ENCODE measurements at regions not wholly inside any gene's neighbourhood (a gene's known extent, or its start where the extent isn't known, plus 50 kb on each side); places are given as distances from the start of the nearest gene placed in this dataset.

- Histone ChIP-seq H3K36me3 (replicated peaks in 1 of 2; ENCODE audit: control insufficient read depth in 1 of 2, insufficient read depth in 2 of 2, low read length in 2 of 2) (no peaks in the 10 kb centered on the region), H4K20me1 (ENCODE audit: insufficient read depth, low read length) (no peaks in the 10 kb centered on the region), H3K9ac (ENCODE audit: insufficient read depth, low read length, poor library complexity, severe bottlenecking) (no peak overlapping the region), H2AFZ (ENCODE audit: insufficient read depth, low read depth, low read length, poor library complexity, severe bottlenecking) (no peak overlapping the region), H3K79me2 (ENCODE audit: insufficient read depth, low read length) (no peaks in the 10 kb centered on the region), H3K4me2 (replicated peaks; ENCODE audit: extremely low read depth, low read length, poor library complexity, severe bottlenecking) (no peak overlapping the region), H3K4me3 (replicated peaks in 1 of 3; ENCODE audit: low read depth in 2 of 3, low read length in 3 of 3) (no peak overlapping the region), H3K4me1 (ENCODE audit: control insufficient read depth in 1 of 2, insufficient read depth in 2 of 2, low read length in 2 of 2) (no peaks in the 10 kb centered on the region), H3K9me3 (replicated peaks in 1 of 2; ENCODE audit: control insufficient read depth in 1 of 2, insufficient read depth in 1 of 2, low read length in 2 of 2) (peaks cover 16 to 23% of the 10 kb centered on the region in 2 donors), H3K27ac (ENCODE audit: low read depth in 1 of 2, low read length in 2 of 2) (no peak overlapping the region), H3K27me3 (ENCODE audit: control insufficient read depth in 2 of 2, insufficient read depth in 2 of 2, low read length in 2 of 2) (no peaks in the 10 kb centered on the region)
- H3K36me3 Mint-ChIP-seq = peaks cover 2 to 17% of the 10 kb centered on the region in 2 donors
- no peak overlapping the region for H3K4me3 Mint-ChIP-seq
- no peak for TF ChIP-seq CTCF (IDR thresholded peaks at IDR 0.05)
- intact Hi-C loops (cut with micrococcal nuclease) = no loop called here
- no CpG with 5 or more reads among the region's 2 CpGs for WGBS (ENCODE audit: insufficient coverage)
- DNase-seq = no peak
- H3K9me3 Mint-ChIP-seq = peaks cover 14 to 24% (median 20%) of the 10 kb centered on the region in 7 donors
- peak overlapping the region in 1 of 7 donors; percentile 35 for H3K27ac Mint-ChIP-seq
- no peaks in the 10 kb centered on the region for H3K4me1 Mint-ChIP-seq
- peaks cover 0 to 4% (median 0%) of the 10 kb centered on the region in 3 donors for H3K27me3 Mint-ChIP-seq (ENCODE audit: low read depth in 3 of 3)
These were observed 286.7 kb upstream of the PROK2 start for GRCh38 chr3:72071624-72072023.

- no peak for DNase-seq
- H3K4me3 ChIP-seq (replicated peaks in 1 of 3; ENCODE audit: low read depth in 2 of 3, low read length in 3 of 3) = no peak overlapping the region
- Mint-ChIP-seq H3K4me1 (no peaks in the 10 kb centered on the region), H3K27me3 (ENCODE audit: low read depth in 3 of 3) (peaks cover 0 to 5% (median 3%) of the 10 kb centered on the region in 3 donors), H3K27ac (no peak overlapping the region), H3K36me3 (peaks cover 0 to 8% of the 10 kb centered on the region in 2 donors), H3K4me3 (no peak overlapping the region), H3K9me3 (peaks cover 4 to 15% (median 7%) of the 10 kb centered on the region in 7 donors)
- H4K20me1 ChIP-seq (ENCODE audit: insufficient read depth, low read length) = no peaks in the 10 kb centered on the region
- H3K27me3 ChIP-seq (ENCODE audit: control insufficient read depth in 2 of 2, insufficient read depth in 2 of 2, low read length in 2 of 2) = no peaks in the 10 kb centered on the region
- no peaks in the 10 kb centered on the region for H3K4me1 ChIP-seq (ENCODE audit: control insufficient read depth in 1 of 2, insufficient read depth in 2 of 2, low read length in 2 of 2)
- TF ChIP-seq CTCF (IDR thresholded peaks at IDR 0.05) = no peak
- no peaks in the 10 kb centered on the region for H3K36me3 ChIP-seq (replicated peaks in 1 of 2; ENCODE audit: control insufficient read depth in 1 of 2, insufficient read depth in 2 of 2, low read length in 2 of 2)
- H3K4me2 ChIP-seq (replicated peaks; ENCODE audit: extremely low read depth, low read length, poor library complexity, severe bottlenecking) = no peak overlapping the region
- intact Hi-C loops (cut with micrococcal nuclease) = no loop called here
- no peak overlapping the region for H3K27ac ChIP-seq (ENCODE audit: low read depth in 1 of 2, low read length in 2 of 2)
- H3K9ac ChIP-seq (ENCODE audit: insufficient read depth, low read length, poor library complexity, severe bottlenecking) = no peak overlapping the region
- no peak overlapping the region for H2AFZ ChIP-seq (ENCODE audit: insufficient read depth, low read depth, low read length, poor library complexity, severe bottlenecking)
- no CpG with 5 or more reads among the region's 6 CpGs for WGBS (ENCODE audit: insufficient coverage)
- peaks cover 4 to 9% of the 10 kb centered on the region in 2 donors for H3K9me3 ChIP-seq (replicated peaks in 1 of 2; ENCODE audit: control insufficient read depth in 1 of 2, insufficient read depth in 1 of 2, low read length in 2 of 2)
- H3K79me2 ChIP-seq (ENCODE audit: insufficient read depth, low read length) = no peaks in the 10 kb centered on the region
These were observed 285.1 kb upstream of the PROK2 start for GRCh38 chr3:72070005-72070404.
